Loucy (cell line): ENCODE measurements at regions not wholly inside any gene's neighbourhood (a gene's known extent, or its start where the extent isn't known, plus 50 kb on each side); places are given as distances from the start of the nearest gene placed in this dataset.

ENCODE experiments used
- EZH2phosphoT487 ChIP-seq: fragments of 200-600 bp; IDR thresholded peaks from 2 replicates; pipeline ENCODE4 v1.6.1; 2018; ENCODE audit warnings: antibody characterized with exemption, mild to moderate bottlenecking, moderate library complexity, borderline replicate concordance
- TF ChIP-seq, protein P1 (sequence below): fragments of 200-600 bp; sonication (generic); conservative IDR thresholded peaks from 2 replicates; pipeline ENCODE4 v1.5.1; 2014; ENCODE audit warnings: mild to moderate bottlenecking, antibody characterized with exemption, low read length

DNA sequence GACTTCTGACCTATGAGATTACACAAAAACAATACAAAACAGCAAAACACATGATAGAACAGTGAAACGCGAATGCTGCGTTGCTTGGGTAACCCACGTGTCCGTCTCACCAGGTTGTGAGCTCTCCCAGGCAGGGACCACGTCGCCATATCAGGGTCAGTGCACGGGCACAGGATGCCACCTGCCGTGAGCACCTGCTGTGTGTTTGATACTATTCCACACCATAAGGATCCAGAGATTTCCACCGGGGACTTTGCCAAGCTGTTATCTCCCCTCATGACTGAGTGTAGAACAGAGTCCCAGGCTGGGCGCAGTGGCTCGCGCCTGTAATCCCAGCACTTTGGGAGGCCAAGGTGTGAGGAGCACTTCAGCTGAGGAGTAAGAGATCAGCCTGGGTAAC is 288.0 kb downstream of the BMP7 start:
- TF ChIP-seq, protein P1, sequence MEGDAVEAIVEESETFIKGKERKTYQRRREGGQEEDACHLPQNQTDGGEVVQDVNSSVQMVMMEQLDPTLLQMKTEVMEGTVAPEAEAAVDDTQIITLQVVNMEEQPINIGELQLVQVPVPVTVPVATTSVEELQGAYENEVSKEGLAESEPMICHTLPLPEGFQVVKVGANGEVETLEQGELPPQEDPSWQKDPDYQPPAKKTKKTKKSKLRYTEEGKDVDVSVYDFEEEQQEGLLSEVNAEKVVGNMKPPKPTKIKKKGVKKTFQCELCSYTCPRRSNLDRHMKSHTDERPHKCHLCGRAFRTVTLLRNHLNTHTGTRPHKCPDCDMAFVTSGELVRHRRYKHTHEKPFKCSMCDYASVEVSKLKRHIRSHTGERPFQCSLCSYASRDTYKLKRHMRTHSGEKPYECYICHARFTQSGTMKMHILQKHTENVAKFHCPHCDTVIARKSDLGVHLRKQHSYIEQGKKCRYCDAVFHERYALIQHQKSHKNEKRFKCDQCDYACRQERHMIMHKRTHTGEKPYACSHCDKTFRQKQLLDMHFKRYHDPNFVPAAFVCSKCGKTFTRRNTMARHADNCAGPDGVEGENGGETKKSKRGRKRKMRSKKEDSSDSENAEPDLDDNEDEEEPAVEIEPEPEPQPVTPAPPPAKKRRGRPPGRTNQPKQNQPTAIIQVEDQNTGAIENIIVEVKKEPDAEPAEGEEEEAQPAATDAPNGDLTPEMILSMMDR, result no peak
- no peak for TF ChIP-seq EZH2phosphoT487
